H1 (cell line): ENCODE measurements at regions not wholly inside any gene's neighbourhood (a gene's known extent, or its start where the extent isn't known, plus 50 kb on each side); places are given as distances from the start of the nearest gene placed in this dataset.

Source experiments
- CTCF ChIA-PET: fragments of 300-600 bp; sonication (Branson Sonifier 250); formaldehyde crosslinking; loops from one replicate; lab custom pipeline; 2021; ENCODE audit not compliant: partially characterized antibody; lab: Charles Lee
- POLR2A ChIA-PET: fragments of 300-600 bp; sonication (Branson Sonifier 250); formaldehyde crosslinking; loops from one replicate; lab custom pipeline; 2021; ENCODE audit warnings: inconsistent platforms; ENCODE audit not compliant: partially characterized antibody; lab: Charles Lee
- DNase-seq, 2 experiments: peaks; one replicate each; pipeline versions ENCODE4 v3.0.0 to v3.0.0-alpha.2; 2010 to 2022; ENCODE audit warnings: low spot score in 2 of 2, low read depth in 1 of 2, mixed read lengths in 1 of 2
- FAIRE-seq: peaks from 2 replicates; lab custom pipeline; 2011; peaks lifted over from hg19 to GRCh38; lab: Jason Lieb, UNC
- H2AFZ ChIP-seq: 2 replicates; pipeline ENCODE4 v1.8.1; 2012; ENCODE audit warnings: low read length, inconsistent platforms
- H2AK5ac ChIP-seq: 2 replicates; pipeline ENCODE4 v1.6.1; 2013; ENCODE audit warnings: low read depth, low read length
- H2BK120ac ChIP-seq: replicated peaks from 2 replicates; pipeline ENCODE3; 2013; ENCODE audit warnings: low read depth, low read length, inconsistent platforms
- H2BK12ac ChIP-seq: 2 replicates; pipeline ENCODE4 v1.6.1; 2013; ENCODE audit warnings: low read depth, low read length
- H2BK15ac ChIP-seq: 2 replicates; pipeline ENCODE4 v1.6.1; 2013; ENCODE audit warnings: low read length
- H2BK20ac ChIP-seq: 2 replicates; pipeline ENCODE4 v1.6.1; 2013; ENCODE audit warnings: low read length
- H2BK5ac ChIP-seq: 2 replicates; pipeline ENCODE4 v1.6.1; 2013; ENCODE audit warnings: low read depth, low read length
- H3K14ac ChIP-seq: 2 replicates; pipeline ENCODE4 v1.6.1; 2013; ENCODE audit warnings: inconsistent platforms; ENCODE audit not compliant: insufficient read length
- H3K18ac ChIP-seq: 2 replicates; pipeline ENCODE4 v1.6.1; 2013; ENCODE audit warnings: low read length; ENCODE audit errors: extremely low read depth
- H3K23ac ChIP-seq: 2 replicates; pipeline ENCODE4 v1.6.1; 2013; ENCODE audit warnings: inconsistent platforms; ENCODE audit not compliant: insufficient read length
- H3K23me2 ChIP-seq: 2 replicates; pipeline ENCODE4 v1.6.1; 2013; ENCODE audit warnings: low read depth, low read length
- H3K27ac ChIP-seq: 2 replicates; pipeline ENCODE4 v1.6.1; 2011; ENCODE audit warnings: low read depth, low read length, inconsistent platforms
- H3K27me3 ChIP-seq, 4 experiments: replicated peaks in 1 of 4; 1 replicate in 1 of 4; 2 replicates in 3 of 4; pipeline versions ENCODE4 v1.6.1 to v1.8.1; 2011 to 2013; ENCODE audit warnings: low read length in 3 of 4, mild to moderate bottlenecking in 3 of 4, inconsistent platforms in 2 of 4, mixed read lengths in 2 of 4, moderate library complexity in 1 of 4; ENCODE audit not compliant: control insufficient read depth in 3 of 4, insufficient read depth in 3 of 4; ENCODE audit errors: extremely low read depth in 1 of 4
- H3K36me3 ChIP-seq, 4 experiments: 2 replicates each; pipeline versions ENCODE4 v1.6.1 to v1.8.1; 2011 to 2013; ENCODE audit warnings: mild to moderate bottlenecking in 4 of 4, low read length in 3 of 4, moderate library complexity in 2 of 4, control low read depth in 1 of 4, inconsistent platforms in 1 of 4; ENCODE audit not compliant: insufficient read depth in 4 of 4, control insufficient read depth in 2 of 4
- H3K4ac ChIP-seq: replicated peaks from 2 replicates; pipeline ENCODE3; 2013; ENCODE audit warnings: low read length, low read depth, mixed read lengths, inconsistent platforms; ENCODE audit not compliant: insufficient read length
- H3K4me1 ChIP-seq, 4 experiments: replicated peaks in 1 of 4; 1 replicate in 1 of 4; 2 replicates in 3 of 4; pipeline versions ENCODE4 v1.6.1 to v1.8.1; 2011 to 2013; ENCODE audit warnings: low read length in 3 of 4, inconsistent platforms in 2 of 4, mixed read lengths in 1 of 4; ENCODE audit not compliant: insufficient read depth in 4 of 4, control insufficient read depth in 3 of 4
- H3K4me2 ChIP-seq, 2 experiments: 2 replicates each; pipeline versions ENCODE4 v1.6.1 to v1.8.1; 2011 to 2013; ENCODE audit warnings: low read depth in 2 of 2, low read length in 2 of 2, control low read depth in 1 of 2, inconsistent platforms in 1 of 2, mild to moderate bottlenecking in 1 of 2; ENCODE audit not compliant: insufficient read depth in 1 of 2
- H3K4me3 ChIP-seq, 4 experiments: fragments of 200-600, 300-600 bp in 1 of 4; sonication (generic), shearing (Covaris generic), sonication (Bioruptor Twin) in 1 of 4; 2 replicates each; pipeline versions ENCODE4 v1.5.1 to v1.8.1; 2011 to 2016; ENCODE audit warnings: low read length in 4 of 4, low read depth in 3 of 4, control low read depth in 2 of 4, inconsistent platforms in 2 of 4, mild to moderate bottlenecking in 2 of 4, mixed read lengths in 1 of 4, moderate library complexity in 1 of 4; ENCODE audit not compliant: insufficient read depth in 2 of 4; ENCODE audit errors: extremely low read depth in 1 of 4
- H3K56ac ChIP-seq: replicated peaks from 2 replicates; pipeline ENCODE3; 2013; ENCODE audit warnings: low read depth, mild to moderate bottlenecking, mixed read lengths, low read length, inconsistent platforms; ENCODE audit not compliant: insufficient read length
- H3K79me1 ChIP-seq: 2 replicates; pipeline ENCODE4 v1.6.1; 2013; ENCODE audit warnings: low read depth, low read length, control low read depth
- H3K79me2 ChIP-seq, 2 experiments: 2 replicates each; pipeline versions ENCODE4 v1.6.1 to v1.8.1; 2012 to 2013; ENCODE audit warnings: low read length in 2 of 2, mild to moderate bottlenecking in 2 of 2, inconsistent platforms in 1 of 2; ENCODE audit not compliant: insufficient read depth in 2 of 2, control insufficient read depth in 1 of 2
- H3K9ac ChIP-seq, 4 experiments: replicated peaks in 1 of 4; 1 replicate in 1 of 4; 2 replicates in 3 of 4; pipeline versions ENCODE4 v1.6.1 to v1.8.1; 2011 to 2013; ENCODE audit warnings: low read depth in 3 of 4, low read length in 3 of 4, control low read depth in 2 of 4, mild to moderate bottlenecking in 2 of 4, moderate library complexity in 2 of 4, inconsistent platforms in 1 of 4; ENCODE audit errors: extremely low read depth in 1 of 4
- H3K9me3 ChIP-seq, 2 experiments: 2 replicates each; pipeline versions ENCODE4 v1.6.1 to v1.8.1; 2012 to 2013; ENCODE audit warnings: mild to moderate bottlenecking in 2 of 2, moderate library complexity in 2 of 2, control low read depth in 1 of 2, inconsistent platforms in 1 of 2, low read depth in 1 of 2, low read length in 1 of 2, mixed read lengths in 1 of 2; ENCODE audit not compliant: insufficient read depth in 2 of 2
- H4K20me1 ChIP-seq, 2 experiments: replicated peaks in 1 of 2; 2 replicates each; pipeline versions ENCODE3 to v1.8.1; 2011 to 2013; ENCODE audit warnings: inconsistent platforms in 2 of 2, low read length in 2 of 2, mild to moderate bottlenecking in 1 of 2; ENCODE audit not compliant: insufficient read depth in 2 of 2, control insufficient read depth in 1 of 2
- H4K5ac ChIP-seq: 2 replicates; pipeline ENCODE4 v1.6.1; 2013; ENCODE audit warnings: low read length, low read depth, mixed read lengths, inconsistent platforms; ENCODE audit not compliant: insufficient read length
- H4K8ac ChIP-seq: 2 replicates; pipeline ENCODE4 v1.8.0; 2013; ENCODE audit warnings: mild to moderate bottlenecking, moderate library complexity, low read length, inconsistent platforms; ENCODE audit not compliant: insufficient read depth; ENCODE audit errors: extremely low read depth
- H4K91ac ChIP-seq: replicated peaks from 2 replicates; pipeline ENCODE3; 2013; ENCODE audit warnings: low read length, mixed read lengths, inconsistent platforms; ENCODE audit not compliant: insufficient read length
- RNF2 ChIP-seq: fragments of 200-900, 300-1000 bp; sonication (generic); IDR thresholded peaks from 2 replicates; pipeline ENCODE4 v1.7.1; 2016; ENCODE audit warnings: borderline replicate concordance, low read depth, mild to moderate bottlenecking, antibody characterized with exemption, low read length; ENCODE audit not compliant: poor library complexity, severe bottlenecking; ENCODE audit errors: missing control alignments
- SIRT6 ChIP-seq: IDR thresholded peaks from one replicate; pipeline ENCODE4 v1.7.1; 2012; ENCODE audit warnings: low read length, inconsistent platforms
- TAF1 ChIP-seq: IDR thresholded peaks from 2 replicates; pipeline ENCODE4 v1.6.1; 2011; ENCODE audit warnings: mild to moderate bottlenecking, low read depth, low read length
- WGBS, 2 experiments: shearing (Covaris generic) in 1 of 2; methylation state at CpG; one replicate each; pipeline versions ENCODE4 v1.1.6 to v1.1.7; 2013 to 2015; ENCODE audit warnings: low lambda C conversion rate in 2 of 2, mixed read lengths in 2 of 2, inconsistent platforms in 1 of 2, low coverage in 1 of 2, missing lambda C conversion rate in 1 of 2; ENCODE audit not compliant: insufficient replicate concordance in 2 of 2, insufficient coverage in 1 of 2, insufficient read length in 1 of 2; ENCODE audit errors: extremely low coverage in 1 of 2, missing lambda C conversion rate in 1 of 2; 5-methylcytosine and 5-hydroxymethylcytosine counted together
- TF ChIP-seq, protein P1 (sequence below): IDR thresholded peaks from 2 replicates; pipeline ENCODE4 v1.6.1; 2011; ENCODE audit warnings: low read depth, mild to moderate bottlenecking, low read length; ENCODE audit not compliant: insufficient read depth

DNA sequence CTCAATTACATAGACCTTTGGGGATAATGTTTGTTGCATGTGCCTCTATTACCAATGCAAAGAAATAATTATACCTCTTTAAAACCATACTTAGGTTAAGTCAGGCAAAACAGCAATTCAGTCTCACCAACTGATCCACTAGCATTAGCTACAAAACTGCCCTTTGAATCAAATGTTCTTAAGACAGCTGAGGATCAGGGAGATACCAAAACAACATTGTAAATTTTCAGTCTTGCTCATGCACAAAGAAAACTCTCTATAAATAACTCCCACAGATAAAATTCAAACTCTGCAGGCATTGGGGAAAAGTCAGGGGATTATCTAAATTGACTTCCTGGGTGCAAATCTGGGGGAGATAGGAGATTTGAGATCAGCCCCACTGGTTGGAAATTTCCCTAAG is 100.9 kb upstream of the DPT start (continued):
- TF ChIP-seq TAF1, result no peak

GRCh38 chr1:168830562-168830961 is 101.6 kb upstream of the DPT start:
- Histone ChIP-seq H2BK15ac (no peak overlapping the region), H2AFZ (no peak overlapping the region), H4K91ac (no peak overlapping the region), H3K9ac (no peak overlapping the region), H3K18ac (no peak overlapping the region), H4K20me1 (no peaks in the 10 kb centered on the region), H2AK5ac (no peak overlapping the region), H3K79me1 (no peaks in the 10 kb centered on the region), H2BK20ac (no peak overlapping the region), H3K23ac (no peak overlapping the region), H3K36me3 (no peaks in the 10 kb centered on the region; a peak in 1 of 8 replicates), H3K14ac (no peak overlapping the region), H3K56ac (no peak overlapping the region), H3K4ac (no peak overlapping the region), H4K5ac (no peak overlapping the region), H2BK12ac (no peak overlapping the region), H3K27me3 (no peaks in the 10 kb centered on the region), H3K79me2 (no peaks in the 10 kb centered on the region), H3K4me2 (no peak overlapping the region), H3K27ac (no peak overlapping the region), H2BK120ac (no peak overlapping the region), H3K9me3 (no peaks in the 10 kb centered on the region), H3K4me3 (no peak overlapping the region), H2BK5ac (no peak overlapping the region), H4K8ac (no peak overlapping the region), H3K23me2 (no peaks in the 10 kb centered on the region), H3K4me1 (peaks cover 0 to 2% (median 0%) of the 10 kb centered on the region in 4 experiments; a peak in 2 of 7 replicates)
- 97% methylated on average over 2 of the region's 2 CpGs; no CpG with 5 or more reads in 1 of the 2 experiments for WGBS, 2 experiments
- DNase-seq (no peak), FAIRE-seq (no peak)
- ChIA-PET POLR2A (no interaction called here), CTCF (interaction anchor here (0.9 kb wide), 2 partner anchors 227 to 517 kb away, joined by 3 read pairs; no protein-coding TSS in a partner anchor)
- TF ChIP-seq SIRT6 (no peak), RNF2 (no peak)
- TF ChIP-seq, protein P1, sequence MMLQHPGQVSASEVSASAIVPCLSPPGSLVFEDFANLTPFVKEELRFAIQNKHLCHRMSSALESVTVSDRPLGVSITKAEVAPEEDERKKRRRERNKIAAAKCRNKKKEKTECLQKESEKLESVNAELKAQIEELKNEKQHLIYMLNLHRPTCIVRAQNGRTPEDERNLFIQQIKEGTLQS, result no peak
